DND-41 (cell line): ENCODE measurements at regions not wholly inside any gene's neighbourhood (a gene's known extent, or its start where the extent isn't known, plus 50 kb on each side); places are given as distances from the start of the nearest gene placed in this dataset.
"Not testable (repeated sequence)": the region's sequence is repeated elsewhere in the genome, so short reads cannot be mapped to it uniquely, and the experiment has no call there.

ENCODE experiments used
- ATAC-seq: fragments of 200-7000 bp; cut with Tn5 transposase; 3 replicates; pipeline ENCODE4 v1.9.1; 2021; ENCODE audit warnings: low read depth; ENCODE audit not compliant: insufficient read depth
- DNase-seq: peaks from one replicate; pipeline ENCODE4 v3.0.0-alpha.2; 2020
- H2AFZ ChIP-seq: 2 replicates; pipeline ENCODE4 v1.6.0; 2012; ENCODE audit warnings: low read depth, low read length
- H3K27ac ChIP-seq: 2 replicates; pipeline ENCODE4 v1.5.1; 2012; ENCODE audit warnings: low read length, inconsistent platforms
- H3K27me3 ChIP-seq: fragments of 200-600 bp; sonication (generic); 2 replicates; pipeline ENCODE4 v1.6.0; 2012; ENCODE audit warnings: low read length, mild to moderate bottlenecking, inconsistent platforms; ENCODE audit not compliant: insufficient read depth, poor library complexity
- H3K36me3 ChIP-seq: 2 replicates; pipeline ENCODE4 v1.5.1; 2012; ENCODE audit warnings: low read length, inconsistent platforms; ENCODE audit not compliant: insufficient read depth
- H3K4me1 ChIP-seq: 2 replicates; pipeline ENCODE4 v1.5.1; 2012; ENCODE audit warnings: mild to moderate bottlenecking, low read length; ENCODE audit not compliant: insufficient read depth
- H3K4me2 ChIP-seq: 2 replicates; pipeline ENCODE4 v1.6.0; 2012; ENCODE audit warnings: mild to moderate bottlenecking, moderate library complexity, low read length, inconsistent platforms; ENCODE audit not compliant: insufficient read depth
- H3K4me3 ChIP-seq, 2 experiments: fragments of 200-600 bp in 1 of 2; shearing (Covaris generic) in 1 of 2; 2 replicates each; pipeline ENCODE4 v1.5.1; 2012 to 2016; ENCODE audit warnings: inconsistent platforms in 2 of 2, low read length in 2 of 2, mild to moderate bottlenecking in 2 of 2, low read depth in 1 of 2, moderate library complexity in 1 of 2
- H3K79me2 ChIP-seq: 2 replicates; pipeline ENCODE4 v1.6.0; 2012; ENCODE audit warnings: low read length, inconsistent platforms; ENCODE audit not compliant: insufficient read depth
- H3K9ac ChIP-seq: 2 replicates; pipeline ENCODE4 v1.6.0; 2012; ENCODE audit warnings: low read depth, mild to moderate bottlenecking, inconsistent platforms, low read length, moderate library complexity
- H3K9me3 ChIP-seq: 2 replicates; pipeline ENCODE4 v1.5.1; 2012; ENCODE audit warnings: low read length, moderate library complexity, mild to moderate bottlenecking, inconsistent platforms; ENCODE audit not compliant: insufficient read depth, severe bottlenecking
- H4K20me1 ChIP-seq: 2 replicates; pipeline ENCODE4 v1.6.0; 2012; ENCODE audit warnings: low read length; ENCODE audit not compliant: insufficient read depth

- H3K79me2 ChIP-seq, H3K4me2 ChIP-seq, ATAC-seq, H3K27me3 ChIP-seq, H3K27ac ChIP-seq, H3K36me3 ChIP-seq, H3K4me1 ChIP-seq, H3K9ac ChIP-seq, H3K9me3 ChIP-seq, H4K20me1 ChIP-seq, H2AFZ ChIP-seq, DNase-seq, H3K4me3 ChIP-seq: not testable (repeated sequence)
These were observed 2288.4 kb upstream of the TPTE start for GRCh38 chr21:8233000-8233399.

GRCh38 chr21:8234059-8234458 is 2287.3 kb upstream of the TPTE start:
- not testable (repeated sequence) for ATAC-seq, H4K20me1 ChIP-seq, H3K79me2 ChIP-seq, H3K4me2 ChIP-seq, H3K4me3 ChIP-seq, H3K36me3 ChIP-seq, H2AFZ ChIP-seq, H3K4me1 ChIP-seq, H3K27me3 ChIP-seq, DNase-seq, H3K9ac ChIP-seq, H3K9me3 ChIP-seq, H3K27ac ChIP-seq

- not testable (repeated sequence) for DNase-seq, H3K36me3 ChIP-seq, H3K79me2 ChIP-seq, H3K4me1 ChIP-seq, H3K9me3 ChIP-seq, H3K27me3 ChIP-seq, H3K27ac ChIP-seq, H4K20me1 ChIP-seq, H3K4me2 ChIP-seq, H2AFZ ChIP-seq, H3K4me3 ChIP-seq, H3K9ac ChIP-seq
- ATAC-seq: peak; percentile 37
These were observed 2276.4 kb upstream of the TPTE start for GRCh38 chr21:8244723-8245641.

- not testable (repeated sequence) for H3K4me1 ChIP-seq, H3K9me3 ChIP-seq, DNase-seq, H3K79me2 ChIP-seq, H3K9ac ChIP-seq, H3K36me3 ChIP-seq, H4K20me1 ChIP-seq, H3K4me2 ChIP-seq, H3K27me3 ChIP-seq, H3K27ac ChIP-seq, H3K4me3 ChIP-seq, H2AFZ ChIP-seq
- peak; percentile 80 for ATAC-seq
These were observed 2275.6 kb upstream of the TPTE start for GRCh38 chr21:8245642-8246402.

GRCh38 chr21:8251701-8252100 is 2269.7 kb upstream of the TPTE start:
- H4K20me1 ChIP-seq, DNase-seq, H3K4me3 ChIP-seq, ATAC-seq, H2AFZ ChIP-seq, H3K9ac ChIP-seq, H3K9me3 ChIP-seq, H3K27ac ChIP-seq, H3K4me2 ChIP-seq, H3K79me2 ChIP-seq, H3K36me3 ChIP-seq, H3K4me1 ChIP-seq, H3K27me3 ChIP-seq: not testable (repeated sequence)

- not testable (repeated sequence) for H3K4me1 ChIP-seq, H3K9ac ChIP-seq, ATAC-seq, H3K9me3 ChIP-seq, H3K4me2 ChIP-seq, H2AFZ ChIP-seq, DNase-seq, H3K79me2 ChIP-seq, H3K27me3 ChIP-seq, H3K4me3 ChIP-seq, H3K27ac ChIP-seq, H3K36me3 ChIP-seq, H4K20me1 ChIP-seq
These were observed 2266.3 kb upstream of the TPTE start for GRCh38 chr21:8255094-8255493.

- H3K9me3 ChIP-seq, H3K9ac ChIP-seq, H3K4me3 ChIP-seq, H3K27me3 ChIP-seq, H2AFZ ChIP-seq, H3K4me2 ChIP-seq, H3K36me3 ChIP-seq, H4K20me1 ChIP-seq, ATAC-seq, H3K27ac ChIP-seq, H3K79me2 ChIP-seq, H3K4me1 ChIP-seq, DNase-seq: not testable (repeated sequence)
These were observed 2264.1 kb upstream of the TPTE start for GRCh38 chr21:8257083-8257799.
